Stomach smooth muscle (tissue), 2 donors: ENCODE measurements at regions not wholly inside any gene's neighbourhood (a gene's known extent, or its start where the extent isn't known, plus 50 kb on each side); places are given as distances from the start of the nearest gene placed in this dataset.

ENCODE experiments used
- H3K27ac ChIP-seq: one replicate; pipeline ENCODE4 v1.7.0; 2013; ENCODE audit warnings: mild to moderate bottlenecking, low read length, inconsistent platforms
- H3K27me3 ChIP-seq, 2 donors: one replicate each; pipeline ENCODE4 v1.7.0; 2013; ENCODE audit warnings: low read length in 2 of 2; ENCODE audit not compliant: insufficient read depth in 2 of 2, control insufficient read depth in 1 of 2
- H3K36me3 ChIP-seq, 2 donors: one replicate each; pipeline ENCODE4 v1.7.0; 2013; ENCODE audit warnings: low read length in 2 of 2; ENCODE audit not compliant: control insufficient read depth in 2 of 2, insufficient read depth in 2 of 2
- H3K4me1 ChIP-seq: one replicate; pipeline ENCODE4 v1.7.0; 2013; ENCODE audit warnings: low read length; ENCODE audit not compliant: control insufficient read depth, insufficient read depth
- H3K4me3 ChIP-seq, 2 donors: one replicate each; pipeline ENCODE4 v1.7.0; 2013; ENCODE audit warnings: low read length in 2 of 2
- H3K9ac ChIP-seq, 2 donors: one replicate each; pipeline ENCODE4 v1.7.0; 2013; ENCODE audit warnings: low read length in 2 of 2, mild to moderate bottlenecking in 1 of 2
- H3K9me3 ChIP-seq, 2 donors: one replicate each; pipeline ENCODE4 v1.7.0; 2013; ENCODE audit warnings: low read length in 2 of 2; ENCODE audit not compliant: control insufficient read depth in 2 of 2
- donor health status: healthy.
- donor health status: Pancreatic carcinoma.

DNA sequence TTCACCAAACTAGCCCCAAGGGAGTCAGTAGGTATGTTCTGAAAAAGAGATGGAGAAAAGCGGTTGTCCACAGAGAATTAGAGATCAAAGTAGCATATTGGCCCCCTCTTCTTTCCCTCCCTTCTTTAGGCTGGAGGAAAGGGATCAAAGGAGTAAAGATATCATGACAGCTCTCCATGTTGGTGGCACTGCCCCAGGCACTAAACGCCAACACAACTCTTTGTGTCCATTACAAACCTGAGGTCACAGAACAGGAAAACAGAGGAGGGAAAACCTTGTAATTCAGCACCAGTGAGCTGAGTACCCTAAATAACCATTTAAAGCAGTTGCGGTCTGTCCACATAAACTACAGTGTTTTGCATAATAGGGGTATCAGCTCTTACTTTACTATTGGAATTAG is 113.0 kb upstream of the TFAP2D start:
- H3K4me1 ChIP-seq = no peaks in the 10 kb centered on the region
- H3K27me3 ChIP-seq = no peaks in the 10 kb centered on the region
- H3K9me3 ChIP-seq = no peaks in the 10 kb centered on the region
- H3K9ac ChIP-seq = no peak overlapping the region
- H3K36me3 ChIP-seq = no peaks in the 10 kb centered on the region
- no peak overlapping the region for H3K4me3 ChIP-seq
- H3K27ac ChIP-seq = no peak overlapping the region

DNA sequence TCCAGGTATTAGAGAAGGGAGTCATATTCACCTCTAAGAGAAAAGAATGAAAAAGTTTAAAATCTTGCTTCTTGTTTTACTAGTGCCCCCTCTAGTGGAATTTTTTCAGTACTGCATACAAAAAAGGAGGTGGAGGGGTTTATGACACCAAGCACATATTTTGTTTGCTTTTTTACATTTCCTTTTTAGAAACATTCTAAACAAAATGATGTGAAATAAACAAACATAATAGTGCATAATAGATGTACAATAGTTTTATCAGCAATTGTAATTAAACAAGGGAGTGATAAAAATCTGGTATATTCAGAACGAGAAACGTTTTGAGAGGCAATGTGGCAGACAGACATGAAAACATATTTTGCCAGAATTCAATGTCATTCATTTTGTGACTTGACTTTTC is 111.0 kb upstream of the TFAP2D start:
- H3K9ac ChIP-seq = no peak overlapping the region
- no peaks in the 10 kb centered on the region for H3K27me3 ChIP-seq
- no peaks in the 10 kb centered on the region for H3K36me3 ChIP-seq
- no peaks in the 10 kb centered on the region for H3K9me3 ChIP-seq
- H3K4me3 ChIP-seq = no peak overlapping the region
- no peaks in the 10 kb centered on the region for H3K4me1 ChIP-seq
- no peak overlapping the region for H3K27ac ChIP-seq

DNA sequence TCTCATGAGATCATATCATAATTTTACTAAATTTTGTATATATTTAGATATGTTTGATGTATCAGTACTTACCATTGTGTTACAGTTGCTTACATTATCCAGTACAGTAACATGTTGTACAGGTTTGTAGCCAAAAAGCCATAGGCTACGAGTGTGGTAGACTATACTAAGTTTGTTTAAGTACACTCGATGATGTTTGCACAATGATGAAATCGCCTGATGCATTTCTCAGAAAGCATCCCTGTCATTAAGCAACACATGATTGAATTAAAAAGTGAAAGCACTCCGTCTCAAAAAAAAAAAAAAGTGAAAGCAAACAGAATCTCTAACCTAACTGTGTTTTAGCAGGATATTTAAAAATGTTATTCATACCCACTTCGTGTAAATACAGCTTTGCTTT is 104.9 kb upstream of the TFAP2D start:
- no peaks in the 10 kb centered on the region for H3K9me3 ChIP-seq
- H3K9ac ChIP-seq = no peak overlapping the region
- no peaks in the 10 kb centered on the region for H3K36me3 ChIP-seq
- H3K4me3 ChIP-seq = no peak overlapping the region
- no peaks in the 10 kb centered on the region for H3K4me1 ChIP-seq
- H3K27me3 ChIP-seq = no peaks in the 10 kb centered on the region
- H3K27ac ChIP-seq = no peak overlapping the region

DNA sequence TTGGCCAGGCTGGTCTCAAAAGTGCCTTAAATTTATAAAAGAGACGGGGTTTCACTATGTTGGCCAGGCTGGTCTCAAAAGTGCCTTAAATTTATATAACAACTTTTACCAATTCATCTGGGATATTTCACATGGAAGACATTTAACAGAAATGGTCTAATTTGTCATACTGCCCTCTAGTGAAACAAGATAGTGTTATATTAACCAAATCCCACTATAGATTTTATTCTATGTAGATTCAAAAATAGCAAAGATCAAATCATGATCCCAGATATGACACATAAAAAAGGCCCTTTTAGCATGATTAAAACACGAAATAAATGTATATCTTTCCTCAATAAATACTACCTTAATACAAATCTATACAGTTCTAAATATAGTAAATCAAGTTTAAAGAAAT is 102.8 kb upstream of the TFAP2D start:
- Histone ChIP-seq H3K9me3 (no peaks in the 10 kb centered on the region), H3K4me3 (no peak overlapping the region), H3K4me1 (no peaks in the 10 kb centered on the region), H3K27ac (no peak overlapping the region), H3K27me3 (no peaks in the 10 kb centered on the region), H3K9ac (no peak overlapping the region), H3K36me3 (no peaks in the 10 kb centered on the region)

DNA sequence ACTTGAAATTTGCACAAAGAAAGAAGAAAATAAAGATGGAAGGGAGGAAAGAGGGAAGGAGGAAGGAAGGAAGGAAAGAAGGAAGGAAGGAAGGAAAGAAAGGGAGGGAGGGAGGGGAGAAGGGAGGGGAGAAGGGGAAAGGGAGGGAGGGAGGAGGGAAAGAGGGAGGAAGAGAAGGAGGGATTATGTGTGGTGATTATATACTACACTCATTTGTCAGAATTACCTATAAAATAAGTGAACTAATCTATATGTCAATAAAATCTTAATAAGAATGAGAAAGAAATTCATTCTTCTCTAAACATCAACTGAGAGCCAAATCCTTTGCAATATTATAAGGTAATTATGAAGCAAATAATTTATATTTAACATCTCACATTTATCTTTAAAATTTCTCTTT is 77.9 kb upstream of the TFAP2D start:
- Histone ChIP-seq H3K9ac (no peak overlapping the region), H3K36me3 (no peaks in the 10 kb centered on the region), H3K9me3 (no peaks in the 10 kb centered on the region), H3K4me3 (no peak overlapping the region), H3K4me1 (no peaks in the 10 kb centered on the region), H3K27ac (no peak overlapping the region), H3K27me3 (no peaks in the 10 kb centered on the region)

DNA sequence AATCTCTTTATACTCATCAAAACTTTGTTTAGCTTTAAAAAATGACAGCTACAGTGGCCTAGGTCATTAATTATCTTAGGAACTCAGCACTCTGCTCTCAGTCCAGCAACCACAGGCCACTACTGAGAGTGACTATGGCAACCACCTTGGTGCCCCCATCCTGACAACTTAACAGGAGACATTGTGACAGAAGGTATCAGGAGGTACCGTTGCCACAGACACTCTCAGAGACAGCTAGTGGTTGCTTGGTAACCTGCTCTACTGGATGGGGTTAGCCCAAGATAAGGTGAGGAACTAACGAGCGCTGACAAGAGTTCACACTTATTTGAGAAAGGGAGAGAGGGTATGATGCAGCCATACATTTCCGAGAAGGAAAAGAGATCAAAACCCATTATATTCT is 76.1 kb upstream of the TFAP2D start:
- H3K4me1 ChIP-seq = no peaks in the 10 kb centered on the region
- H3K9ac ChIP-seq = no peak overlapping the region
- no peak overlapping the region for H3K27ac ChIP-seq
- no peaks in the 10 kb centered on the region for H3K9me3 ChIP-seq
- H3K27me3 ChIP-seq = no peaks in the 10 kb centered on the region
- no peak overlapping the region for H3K4me3 ChIP-seq
- no peaks in the 10 kb centered on the region for H3K36me3 ChIP-seq

DNA sequence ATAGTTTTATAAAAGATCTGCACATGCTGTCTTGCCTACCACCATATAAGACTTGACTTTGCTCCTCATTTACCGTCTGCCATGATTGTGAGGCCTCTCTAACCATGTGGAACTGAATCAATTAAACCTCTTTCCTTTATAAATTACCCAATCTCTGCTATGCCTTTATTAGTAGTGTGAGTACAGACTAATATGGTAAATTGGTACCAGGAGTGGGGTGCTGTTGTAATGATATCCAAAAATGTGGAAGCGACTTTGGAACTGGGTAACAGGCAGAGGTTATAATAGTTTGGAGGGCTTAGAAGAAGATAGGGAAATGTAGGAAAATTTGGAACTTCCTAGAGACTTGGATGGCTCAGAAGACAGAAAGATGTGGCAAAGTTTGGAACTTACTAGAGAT is 64.2 kb upstream of the TFAP2D start:
- Histone ChIP-seq H3K9ac (no peak overlapping the region), H3K4me3 (no peak overlapping the region), H3K36me3 (no peaks in the 10 kb centered on the region), H3K27me3 (no peaks in the 10 kb centered on the region), H3K9me3 (peaks cover 8% of the 10 kb centered on the region in 2 donors), H3K4me1 (no peaks in the 10 kb centered on the region), H3K27ac (no peak overlapping the region)

DNA sequence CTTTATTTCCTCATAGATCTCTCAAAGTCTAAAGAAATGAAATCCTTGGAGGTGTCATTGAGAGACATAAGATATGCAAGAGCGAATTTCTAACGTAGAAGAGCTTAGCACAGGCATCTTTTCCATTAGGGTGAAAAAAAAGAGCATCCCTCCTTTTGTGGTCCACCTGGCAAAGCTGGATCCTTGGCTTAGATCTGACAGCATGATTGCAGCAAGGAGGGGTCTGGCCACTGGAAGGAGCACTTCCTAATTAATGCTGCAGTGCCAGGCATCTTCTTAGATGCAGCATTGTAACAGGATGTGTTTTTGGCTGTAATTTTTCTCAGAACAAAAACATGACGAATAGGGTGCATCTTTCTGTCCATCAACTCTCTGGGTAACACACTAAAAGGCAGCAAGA is 60.1 kb upstream of the TFAP2D start:
- H3K27me3 ChIP-seq = no peaks in the 10 kb centered on the region
- H3K9ac ChIP-seq = no peak overlapping the region
- H3K9me3 ChIP-seq = peaks cover 7 to 8% of the 10 kb centered on the region in 2 donors
- no peaks in the 10 kb centered on the region for H3K36me3 ChIP-seq
- H3K4me1 ChIP-seq = no peaks in the 10 kb centered on the region
- no peak overlapping the region for H3K4me3 ChIP-seq
- H3K27ac ChIP-seq = no peak overlapping the region

DNA sequence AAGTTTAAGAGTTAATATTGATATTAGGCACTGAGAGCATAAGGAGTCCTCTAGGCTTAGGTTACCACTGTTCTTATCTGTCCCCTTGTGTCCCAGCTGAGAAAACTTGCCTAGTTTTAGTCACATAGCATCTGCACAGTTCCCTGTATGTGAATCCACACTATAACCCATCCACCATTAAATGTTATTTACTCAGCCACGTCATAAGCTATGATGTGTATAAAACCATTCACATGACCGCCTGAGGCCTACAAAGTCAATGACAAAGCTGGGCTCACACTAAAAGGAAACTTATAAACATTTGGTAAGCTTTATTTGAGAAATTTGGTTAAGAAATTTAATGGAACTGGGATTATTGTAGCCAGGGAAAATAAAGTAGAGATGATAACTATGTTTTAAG is 59.2 kb upstream of the TFAP2D start:
- no peaks in the 10 kb centered on the region for H3K4me1 ChIP-seq
- H3K36me3 ChIP-seq = no peaks in the 10 kb centered on the region
- H3K27ac ChIP-seq = no peak overlapping the region
- no peaks in the 10 kb centered on the region for H3K27me3 ChIP-seq
- no peak overlapping the region for H3K4me3 ChIP-seq
- no peak overlapping the region for H3K9ac ChIP-seq
- peaks cover 3% of the 10 kb centered on the region in 2 donors for H3K9me3 ChIP-seq

DNA sequence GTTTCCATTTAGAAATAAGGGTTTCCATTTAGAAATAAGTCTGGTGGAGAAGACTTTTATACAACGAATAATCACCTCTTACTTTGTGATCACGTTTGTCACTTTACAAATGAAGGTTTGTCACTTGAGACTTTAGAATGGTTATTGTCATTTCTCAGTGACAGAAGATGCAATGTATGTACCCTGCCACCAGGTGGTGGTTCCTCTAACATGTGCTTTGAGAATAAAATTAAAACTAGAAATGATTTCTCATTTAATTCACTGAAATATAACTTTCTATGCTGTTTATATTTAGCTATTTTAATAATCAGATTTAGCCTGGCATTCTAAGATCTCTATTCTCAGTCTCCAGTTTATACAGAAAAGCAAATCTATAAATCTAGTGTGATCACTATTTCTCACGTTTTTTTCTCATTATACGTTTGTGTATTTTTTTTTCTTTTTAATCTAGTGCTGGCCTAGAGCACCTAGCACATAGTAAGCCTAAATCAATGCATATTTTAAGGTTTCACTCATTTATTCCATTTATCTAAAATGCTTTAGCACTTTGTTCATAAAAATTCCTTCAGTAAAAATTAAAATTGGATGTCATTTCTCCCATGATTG is 57.4 kb upstream of the TFAP2D start:
- Histone ChIP-seq H3K9me3 (no peaks in the 10 kb centered on the region), H3K4me3 (no peak overlapping the region), H3K27ac (no peak overlapping the region), H3K36me3 (no peaks in the 10 kb centered on the region), H3K4me1 (no peaks in the 10 kb centered on the region), H3K27me3 (no peaks in the 10 kb centered on the region), H3K9ac (no peak overlapping the region)

DNA sequence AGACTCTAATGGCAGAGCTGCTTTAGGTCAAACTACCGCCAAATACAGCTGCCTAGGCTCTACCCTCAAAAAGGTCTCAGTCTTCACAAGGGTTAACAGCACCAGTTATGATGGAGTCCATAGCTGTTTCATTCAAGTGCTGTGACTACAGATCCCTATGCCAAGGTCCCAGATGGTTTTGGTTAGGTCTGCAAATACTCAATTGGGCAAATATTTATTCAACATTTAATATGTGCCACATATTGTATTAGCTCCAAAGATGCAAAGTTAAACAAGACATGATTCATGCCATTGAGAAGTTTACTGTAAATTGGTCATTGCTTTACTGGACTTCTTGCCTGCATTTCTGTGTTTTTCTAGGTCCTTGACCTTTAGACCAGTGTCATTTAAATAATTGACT is 55.8 kb upstream of the TFAP2D start:
- no peak overlapping the region for H3K27ac ChIP-seq
- H3K4me3 ChIP-seq = no peak overlapping the region
- H3K4me1 ChIP-seq = no peaks in the 10 kb centered on the region
- no peaks in the 10 kb centered on the region for H3K27me3 ChIP-seq
- H3K9ac ChIP-seq = no peak overlapping the region
- no peaks in the 10 kb centered on the region for H3K36me3 ChIP-seq
- H3K9me3 ChIP-seq = no peaks in the 10 kb centered on the region
